NCI-H1436 treated with DMSO at 0.1 percent for 48 hours (cell line): ENCODE measurements at regions not wholly inside any gene's neighbourhood (a gene's known extent, or its start where the extent isn't known, plus 50 kb on each side); places are given as distances from the start of the nearest gene placed in this dataset.

Experiments used
- DNase-seq: peaks from one replicate; lab custom pipeline; 2025; lab: John Stamatoyannopoulos, UW

GRCh38 chr9:73011956-73012355, 59.1 kb upstream of the ALDH1A1 start:
- no peak for DNase-seq

GRCh38 chr9:73011181-73011750, 58.4 kb upstream of the ALDH1A1 start:
- DNase-seq, result no peak

- DNase-seq, result no peak
These were observed 56.9 kb upstream of the ALDH1A1 start for GRCh38 chr9:73009649-73010288.

- DNase-seq, result no peak
These were observed 55.3 kb upstream of the ALDH1A1 start for GRCh38 chr9:73007966-73008672.

- no peak for DNase-seq
These were observed 54.1 kb upstream of the ALDH1A1 start for GRCh38 chr9:73006986-73007385.
